Stimulated activated naive B cell treated with anti-CD40 and anti-IgM and Interleukin-4, amounts not matched to agents 10 μg/mL and 1 μg/mL and 100 μg/mL, for 72 hours (primary cell): ENCODE measurements at regions not wholly inside any gene's neighbourhood (a gene's known extent, or its start where the extent isn't known, plus 50 kb on each side); places are given as distances from the start of the nearest gene placed in this dataset.
A peak's percentile ranks its signal among the peaks of the same experiment; 100 is the strongest.

Experiments
- ATAC-seq, 2 donors: fragments of 150-1000 bp; cut with Tn5 transposase; replicated peaks; 2 replicates each; pipeline ENCODE4 v1.10.0; 2021; ENCODE audit warnings: moderate library complexity in 1 of 2
- DNase-seq: peaks from one replicate; pipeline ENCODE4 v3.0.0; 2021
- H3K27ac Mint-ChIP-seq: one replicate; pipeline ENCODE4 v1.8.0; 2022; ENCODE audit warnings: mild to moderate bottlenecking, mixed read lengths
- H3K27me3 Mint-ChIP-seq, 2 donors: one replicate each; pipeline ENCODE4 v1.8.0; 2022; ENCODE audit warnings: mixed read lengths in 2 of 2
- H3K36me3 Mint-ChIP-seq, 2 donors: one replicate each; pipeline ENCODE4 v1.8.0; 2022; ENCODE audit warnings: mixed read lengths in 2 of 2, mild to moderate bottlenecking in 1 of 2
- H3K4me1 Mint-ChIP-seq, 2 donors: one replicate each; pipeline ENCODE4 v1.8.0; 2022; ENCODE audit warnings: mixed read lengths in 2 of 2, mild to moderate bottlenecking in 1 of 2
- H3K4me3 Mint-ChIP-seq, 2 donors: one replicate each; pipeline ENCODE4 v1.8.0; 2022; ENCODE audit warnings: mild to moderate bottlenecking in 2 of 2, mixed read lengths in 2 of 2, moderate library complexity in 1 of 2
- H3K9me3 Mint-ChIP-seq, 2 donors: one replicate each; pipeline ENCODE4 v1.8.0; 2022; ENCODE audit warnings: mixed read lengths in 2 of 2, mild to moderate bottlenecking in 1 of 2

DNA sequence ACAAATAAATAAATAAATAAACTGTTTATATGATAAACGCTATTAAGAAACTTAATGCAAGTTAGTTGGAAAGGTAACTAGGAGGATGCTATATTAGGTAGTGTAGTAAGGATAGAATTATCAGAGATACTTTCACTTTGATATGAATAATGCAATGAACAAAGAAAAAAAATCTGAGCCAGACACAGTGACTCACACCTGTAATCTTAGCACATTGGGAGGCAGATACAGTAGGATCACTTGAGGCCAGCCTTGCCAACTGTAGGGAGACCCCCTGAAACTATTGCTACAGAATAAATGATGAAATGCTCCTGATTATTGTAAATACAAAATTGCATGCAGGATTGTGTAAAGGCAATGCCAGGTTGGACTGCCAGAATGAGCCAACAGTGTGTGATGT is 109.2 kb downstream of the ANXA2R start:
- no peak for ATAC-seq
- Mint-ChIP-seq H3K4me3 (no peak overlapping the region), H3K27ac (no peak overlapping the region), H3K27me3 (peaks cover 15 to 22% of the 10 kb centered on the region in 2 donors), H3K4me1 (peaks cover 0 to 6% of the 10 kb centered on the region in 2 donors), H3K9me3 (peaks cover 0 to 2% of the 10 kb centered on the region in 2 donors), H3K36me3 (peaks cover 3 to 5% of the 10 kb centered on the region in 2 donors)
- no peak for DNase-seq

DNA sequence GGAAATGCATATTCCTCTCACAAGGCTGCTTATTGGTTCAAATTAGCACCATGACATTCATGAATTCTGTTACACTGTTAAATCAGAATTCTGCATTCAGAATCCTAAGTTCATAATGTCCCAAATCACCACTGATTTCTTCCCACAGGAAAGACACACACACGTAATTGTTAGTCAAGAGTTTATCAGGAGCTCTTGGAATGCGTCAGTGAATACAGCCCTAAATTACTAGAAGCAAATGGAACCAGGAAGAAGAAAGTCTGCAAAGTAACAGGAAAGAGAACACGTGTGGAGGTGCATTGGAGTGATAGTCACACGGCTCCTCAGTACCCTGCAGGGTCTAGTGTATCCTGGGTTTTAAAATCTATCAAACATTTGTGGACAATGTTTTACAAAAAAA is 110.2 kb downstream of the ANXA2R start:
- no peak for ATAC-seq
- no peak for DNase-seq
- H3K27me3 Mint-ChIP-seq = peaks cover 15 to 27% of the 10 kb centered on the region in 2 donors

GRCh38 chr5:42927730-42928129 is 112.4 kb downstream of the ANXA2R start:
- peaks cover 8 to 21% of the 10 kb centered on the region in 2 donors for H3K27me3 Mint-ChIP-seq
- no peak overlapping the region for H3K27ac Mint-ChIP-seq
- H3K4me3 Mint-ChIP-seq = no peak overlapping the region
- ATAC-seq (peak; percentile 46 to 70), DNase-seq (no peak)
- H3K36me3 Mint-ChIP-seq = peaks cover 3 to 5% of the 10 kb centered on the region in 2 donors
- H3K4me1 Mint-ChIP-seq = peaks cover 2 to 6% of the 10 kb centered on the region in 2 donors
- peaks cover 0 to 2% of the 10 kb centered on the region in 2 donors for H3K9me3 Mint-ChIP-seq

More for the DNA sequence above, 110.2 kb downstream of the ANXA2R start:
- Mint-ChIP-seq H3K4me1 (peaks cover 0 to 6% of the 10 kb centered on the region in 2 donors), H3K9me3 (peaks cover 0 to 2% of the 10 kb centered on the region in 2 donors), H3K27ac (no peak overlapping the region), H3K4me3 (no peak overlapping the region), H3K36me3 (peaks cover 3 to 5% of the 10 kb centered on the region in 2 donors)

- H3K4me1 Mint-ChIP-seq = peaks cover 2 to 6% of the 10 kb centered on the region in 2 donors
- H3K27me3 Mint-ChIP-seq = peaks cover 4 to 17% of the 10 kb centered on the region in 2 donors
- H3K9me3 Mint-ChIP-seq = no peaks in the 10 kb centered on the region
- ATAC-seq (no peak), DNase-seq (no peak)
- no peaks in the 10 kb centered on the region for H3K36me3 Mint-ChIP-seq
- no peak overlapping the region for H3K27ac Mint-ChIP-seq
- no peak overlapping the region for H3K4me3 Mint-ChIP-seq
Measured at GRCh38 chr5:42924686-42925085, 113.0 kb upstream of the SELENOP start.

GRCh38 chr5:42924226-42924625 is 112.5 kb upstream of the SELENOP start:
- ATAC-seq (no peak), DNase-seq (no peak)
- H3K4me3 Mint-ChIP-seq = peak overlapping the region in 1 of 2 donors; percentile 22
- H3K4me1 Mint-ChIP-seq = peaks cover 2 to 6% of the 10 kb centered on the region in 2 donors
- peaks cover 4 to 17% of the 10 kb centered on the region in 2 donors for H3K27me3 Mint-ChIP-seq
- H3K9me3 Mint-ChIP-seq = no peaks in the 10 kb centered on the region
- no peak overlapping the region for H3K27ac Mint-ChIP-seq
- no peaks in the 10 kb centered on the region for H3K36me3 Mint-ChIP-seq

DNA sequence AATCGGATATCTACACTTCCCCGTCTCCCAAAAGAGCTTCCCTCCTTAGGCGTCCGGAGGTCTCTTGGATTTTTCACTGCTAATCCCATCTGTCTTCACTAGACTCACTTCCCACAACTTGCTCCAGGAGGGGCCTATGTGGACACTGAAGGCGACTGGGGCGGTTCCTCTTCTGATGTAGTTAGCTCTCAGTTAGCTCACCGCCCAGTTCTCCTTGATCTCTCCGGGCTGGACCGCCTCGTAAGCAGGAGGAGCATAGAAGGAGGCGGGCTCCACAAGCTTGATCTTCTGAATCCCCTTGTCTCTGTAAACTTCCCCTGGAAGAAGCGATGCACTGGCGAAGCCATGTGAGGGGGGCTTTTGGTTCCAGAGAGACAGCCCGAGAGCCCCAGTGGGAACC is 112.0 kb upstream of the SELENOP start:
- Mint-ChIP-seq H3K27ac (no peak overlapping the region), H3K27me3 (peaks cover 4 to 17% of the 10 kb centered on the region in 2 donors), H3K4me3 (peak overlapping the region in 1 of 2 donors; percentile 22), H3K36me3 (no peaks in the 10 kb centered on the region), H3K4me1 (peaks cover 2 to 6% of the 10 kb centered on the region in 2 donors), H3K9me3 (no peaks in the 10 kb centered on the region)
- no peak for DNase-seq
- peak in 1 of 2 donors; percentile 14 for ATAC-seq

- ATAC-seq (no peak), DNase-seq (no peak)
- Mint-ChIP-seq H3K27me3 (peaks cover 4 to 8% of the 10 kb centered on the region in 2 donors), H3K9me3 (no peaks in the 10 kb centered on the region), H3K36me3 (no peaks in the 10 kb centered on the region), H3K4me3 (no peak overlapping the region), H3K27ac (no peak overlapping the region), H3K4me1 (peaks cover 0 to 2% of the 10 kb centered on the region in 2 donors)
Measured at GRCh38 chr5:42919600-42919999, 107.9 kb upstream of the SELENOP start.

DNA sequence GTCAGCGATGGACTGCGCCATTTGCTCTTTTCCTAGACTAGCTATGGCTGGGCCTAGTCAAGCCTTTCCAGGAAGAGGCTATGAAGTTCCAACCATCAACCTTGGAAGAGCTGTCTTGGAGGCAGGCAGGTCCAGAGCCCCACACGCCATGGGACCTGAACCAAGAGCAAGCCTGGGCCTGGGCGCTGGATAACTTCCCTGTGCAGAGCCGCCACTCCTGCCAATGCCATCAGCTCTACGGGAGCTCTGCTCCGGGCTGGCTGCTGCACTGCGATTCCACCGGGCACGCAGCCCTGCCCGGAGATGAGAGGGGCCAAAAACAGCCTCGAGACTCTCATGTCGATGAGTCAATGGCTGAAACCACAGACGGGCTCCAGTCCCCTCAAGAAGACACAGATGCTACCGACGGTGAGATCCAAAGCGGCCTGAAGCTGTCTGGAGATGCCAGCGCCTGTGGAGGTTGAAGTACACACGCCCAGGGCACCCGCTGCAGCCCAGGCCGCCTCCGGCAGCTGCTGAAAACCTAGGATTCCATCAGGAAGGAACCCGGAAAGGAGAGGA is 103.7 kb upstream of the SELENOP start:
- H3K4me1 Mint-ChIP-seq = no peaks in the 10 kb centered on the region
- no peak overlapping the region for H3K4me3 Mint-ChIP-seq
- ATAC-seq = no peak
- no peaks in the 10 kb centered on the region for H3K9me3 Mint-ChIP-seq
- H3K27me3 Mint-ChIP-seq = no peaks in the 10 kb centered on the region
- H3K27ac Mint-ChIP-seq = no peak overlapping the region
- H3K36me3 Mint-ChIP-seq = no peaks in the 10 kb centered on the region
- DNase-seq = no peak

DNA sequence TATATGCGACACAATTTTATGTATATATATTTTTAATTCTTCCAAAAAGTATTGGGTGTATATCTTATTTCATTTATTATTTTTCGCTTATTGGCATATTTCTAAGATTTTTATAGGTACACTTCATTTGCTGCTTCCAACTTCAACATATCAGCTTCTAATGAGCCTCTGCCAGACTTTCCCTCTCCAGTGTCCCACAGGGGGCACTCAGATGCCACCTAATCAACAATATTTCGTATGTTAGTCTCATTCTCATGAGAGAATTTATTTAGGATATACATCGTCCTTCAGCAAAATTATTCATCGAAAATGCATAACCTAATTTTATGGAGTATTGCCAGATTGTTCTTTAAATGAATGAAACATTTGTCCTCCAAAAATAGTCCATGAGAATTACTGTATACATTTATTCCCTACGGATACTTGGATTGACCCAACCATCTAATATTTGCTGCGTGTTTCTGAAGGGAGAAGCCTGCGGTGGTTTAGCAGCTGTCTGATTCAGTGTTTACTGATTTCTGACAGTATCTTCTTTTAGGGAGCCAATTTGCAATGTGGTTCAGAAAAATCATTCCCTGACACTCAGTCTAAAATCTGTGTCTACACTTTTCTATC is 100.6 kb upstream of the SELENOP start:
- Mint-ChIP-seq H3K4me3 (no peak overlapping the region), H3K9me3 (no peaks in the 10 kb centered on the region), H3K36me3 (no peaks in the 10 kb centered on the region), H3K4me1 (peaks cover 7 to 14% of the 10 kb centered on the region in 2 donors), H3K27ac (no peak overlapping the region), H3K27me3 (peaks cover under 1% of the 10 kb centered on the region in 2 donors)
- no peak for ATAC-seq
- no peak for DNase-seq

DNA sequence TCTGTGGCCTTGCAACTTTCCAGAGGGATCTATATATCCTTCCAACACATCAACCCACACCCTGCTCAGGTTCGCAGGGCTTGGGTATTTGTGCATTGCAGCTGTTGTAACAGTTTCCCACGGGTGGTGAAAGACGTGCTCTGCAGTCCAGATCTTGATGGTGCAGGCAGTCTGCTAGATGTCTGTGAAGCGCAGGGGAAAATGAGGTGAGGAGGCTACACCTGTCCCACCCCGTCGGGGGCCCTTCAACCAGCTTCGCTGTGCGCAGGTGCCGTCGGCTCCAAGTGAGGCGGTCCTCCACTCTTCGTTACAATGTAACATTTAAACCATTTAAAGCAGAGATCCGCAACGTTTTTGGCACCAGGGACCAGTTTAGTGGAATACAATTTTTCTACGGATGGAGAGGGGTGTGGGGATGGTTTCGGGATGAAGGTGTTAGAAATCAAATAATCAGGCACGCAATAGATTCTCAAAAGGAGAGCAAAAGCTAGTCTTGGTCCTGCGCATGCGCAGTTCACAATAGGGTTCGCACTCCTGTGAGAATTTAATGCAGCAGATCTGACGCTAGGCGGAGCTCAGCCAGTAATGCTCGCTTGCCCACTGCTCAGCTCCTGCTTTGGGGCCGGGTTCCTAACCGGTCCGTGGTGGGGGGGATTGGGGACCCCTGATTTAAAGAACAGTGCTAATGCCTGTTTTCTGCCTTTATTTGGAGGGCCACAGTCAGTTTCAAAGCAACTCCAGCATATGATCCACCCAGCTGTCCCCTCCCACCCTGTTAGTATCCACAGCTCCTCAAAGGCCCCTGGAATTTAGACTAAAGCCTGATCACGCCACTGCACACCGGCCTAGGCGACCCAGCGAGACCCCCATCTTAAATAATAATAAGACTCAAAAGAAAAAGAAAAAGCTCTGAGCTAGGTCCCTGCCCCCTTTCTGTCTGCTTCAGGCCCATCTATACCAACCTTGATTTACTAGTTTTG is 97.1 kb upstream of the SELENOP start:
- peak overlapping the region; percentile 80 to 91 for H3K4me3 Mint-ChIP-seq
- peaks cover 7 to 18% of the 10 kb centered on the region in 2 donors for H3K4me1 Mint-ChIP-seq
- no peaks in the 10 kb centered on the region for H3K36me3 Mint-ChIP-seq
- H3K9me3 Mint-ChIP-seq = no peaks in the 10 kb centered on the region
- H3K27ac Mint-ChIP-seq = peak overlapping the region; percentile 91
- peaks cover 9 to 17% of the 10 kb centered on the region in 2 donors for H3K27me3 Mint-ChIP-seq
- ATAC-seq (peak; percentile 88 to 90), DNase-seq (peak; percentile 81)

DNA sequence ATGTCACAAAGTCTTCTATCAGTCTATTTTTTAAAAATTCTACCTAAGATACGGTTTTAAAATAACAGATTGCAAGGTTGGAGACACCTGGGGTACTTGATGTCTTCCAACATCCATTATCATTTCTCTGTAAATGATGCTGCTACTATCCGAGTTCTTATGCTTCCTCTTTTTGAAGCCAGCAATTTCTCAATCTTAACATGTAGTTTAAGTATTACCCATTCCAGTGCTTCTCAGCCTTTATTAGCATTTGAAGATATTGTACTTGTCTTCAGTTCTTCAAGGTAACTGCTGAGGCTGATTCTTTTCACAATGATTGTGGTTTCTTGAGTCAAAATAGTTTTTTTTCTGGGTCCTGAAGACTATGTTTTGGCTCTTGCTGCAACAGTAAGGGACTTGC is 96.4 kb upstream of the SELENOP start:
- no peaks in the 10 kb centered on the region for H3K36me3 Mint-ChIP-seq
- no peaks in the 10 kb centered on the region for H3K9me3 Mint-ChIP-seq
- H3K27ac Mint-ChIP-seq = peak overlapping the region; percentile 91
- peak overlapping the region; percentile 80 to 91 for H3K4me3 Mint-ChIP-seq
- peaks cover 9 to 17% of the 10 kb centered on the region in 2 donors for H3K27me3 Mint-ChIP-seq
- DNase-seq = no peak
- ATAC-seq = peak; percentile 59 to 60
- peaks cover 7 to 18% of the 10 kb centered on the region in 2 donors for H3K4me1 Mint-ChIP-seq

DNA sequence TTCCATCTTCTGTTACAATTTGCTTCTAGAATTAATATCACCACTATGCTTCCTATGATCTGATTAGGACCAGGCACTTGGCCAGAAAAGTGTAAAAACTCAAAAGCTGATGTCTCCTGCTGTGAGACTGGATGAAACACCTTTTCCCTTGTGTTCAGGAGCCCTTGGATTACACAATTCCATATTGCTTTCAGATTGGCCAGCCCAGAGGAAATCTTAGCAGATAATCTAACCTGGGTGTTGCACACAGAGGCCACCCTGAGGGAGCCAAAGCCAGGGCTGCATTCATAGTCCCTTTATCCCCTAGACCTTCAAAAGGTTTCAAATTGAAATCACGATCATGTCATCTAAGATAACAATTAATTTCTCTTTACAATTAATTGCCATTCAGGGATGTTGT is 94.1 kb upstream of the SELENOP start:
- Mint-ChIP-seq H3K4me1 (peaks cover 7 to 18% of the 10 kb centered on the region in 2 donors), H3K27ac (no peak overlapping the region)

DNA sequence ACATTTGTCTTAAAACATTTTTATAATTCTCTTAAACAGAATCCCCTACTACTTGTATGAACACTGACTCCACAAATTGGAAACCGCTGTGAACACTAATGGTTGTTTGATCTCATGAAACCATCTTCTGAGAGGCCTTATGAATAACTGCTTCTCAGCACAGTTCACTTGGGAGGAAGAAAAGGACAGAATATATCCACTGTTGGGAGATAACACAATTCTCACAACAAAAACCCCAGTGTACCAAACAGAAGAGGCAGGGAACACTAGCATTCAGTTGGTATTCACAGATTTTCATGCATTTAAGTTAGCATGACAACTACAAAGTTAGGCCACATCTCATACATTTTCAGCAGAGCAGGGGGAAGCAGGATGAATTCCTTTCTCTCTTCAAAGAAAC is 89.0 kb upstream of the SELENOP start:
- no peaks in the 10 kb centered on the region for H3K36me3 Mint-ChIP-seq
- H3K4me1 Mint-ChIP-seq = no peaks in the 10 kb centered on the region

More for the DNA sequence above, 94.1 kb upstream of the SELENOP start:
- no peak for DNase-seq
- H3K4me3 Mint-ChIP-seq = no peak overlapping the region
- no peak for ATAC-seq
- H3K27me3 Mint-ChIP-seq = peaks cover 9 to 17% of the 10 kb centered on the region in 2 donors
- no peaks in the 10 kb centered on the region for H3K36me3 Mint-ChIP-seq
- no peaks in the 10 kb centered on the region for H3K9me3 Mint-ChIP-seq

DNA sequence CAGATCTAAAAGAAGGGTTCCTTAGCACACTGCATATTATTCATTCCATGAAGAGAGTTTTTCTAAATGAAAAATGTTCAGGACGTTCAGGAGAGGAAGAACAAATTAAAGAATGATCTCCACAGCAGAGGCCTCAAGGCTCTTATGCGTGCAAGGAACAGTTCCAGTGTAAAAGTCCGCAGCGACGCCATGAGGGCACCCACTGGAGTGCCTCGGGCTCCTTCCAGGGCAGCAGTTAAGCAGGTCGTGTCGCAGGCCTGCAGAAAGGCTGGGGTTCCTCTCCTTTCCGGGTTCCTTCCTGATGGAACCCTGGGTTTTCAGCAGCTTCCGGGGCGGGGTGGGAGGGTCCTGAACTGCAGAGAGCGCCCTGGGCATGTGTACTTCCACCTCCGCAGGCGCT is 87.1 kb upstream of the SELENOP start:
- no peaks in the 10 kb centered on the region for H3K9me3 Mint-ChIP-seq
- ATAC-seq = no peak
- no peaks in the 10 kb centered on the region for H3K4me1 Mint-ChIP-seq
- no peak overlapping the region for H3K27ac Mint-ChIP-seq
- no peak overlapping the region for H3K4me3 Mint-ChIP-seq
- DNase-seq = no peak
- H3K27me3 Mint-ChIP-seq = peaks cover 4 to 6% of the 10 kb centered on the region in 2 donors
- no peaks in the 10 kb centered on the region for H3K36me3 Mint-ChIP-seq

More for the DNA sequence above, 89.0 kb upstream of the SELENOP start:
- no peak overlapping the region for H3K27ac Mint-ChIP-seq
- ATAC-seq (no peak), DNase-seq (no peak)
- H3K27me3 Mint-ChIP-seq = peaks cover 8 to 12% of the 10 kb centered on the region in 2 donors
- no peak overlapping the region for H3K4me3 Mint-ChIP-seq
- no peaks in the 10 kb centered on the region for H3K9me3 Mint-ChIP-seq
